ENCODE measurements at regions not wholly inside any gene's neighbourhood (a gene's known extent, or its start where the extent isn't known, plus 50 kb on each side); places are given as distances from the start of the nearest gene placed in this dataset.
"Not testable (repeated sequence)": the region's sequence is repeated elsewhere in the genome, so short reads cannot be mapped to it uniquely, and the experiment has no call there.

DNA sequence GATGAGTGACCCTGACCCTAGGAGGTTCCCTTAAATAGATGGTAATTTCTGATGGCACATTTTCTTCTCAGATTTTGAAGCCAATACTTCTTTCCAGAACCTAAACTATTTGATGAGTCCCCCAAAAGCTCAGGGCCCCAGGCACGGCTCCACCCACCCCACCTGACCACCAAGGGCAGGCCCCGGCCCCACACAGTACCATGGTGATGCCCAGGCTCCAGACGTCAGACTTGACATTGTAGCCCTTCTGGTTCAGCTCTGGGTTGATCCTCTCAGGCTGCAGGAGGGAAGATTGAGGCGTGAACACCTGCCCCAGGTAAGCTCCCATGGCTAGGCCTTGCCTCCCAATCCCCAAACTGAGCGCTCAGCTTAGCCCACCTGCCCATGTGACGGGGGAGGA lies 90.3 kb downstream of the KCNJ18 start:
- TF ChIP-seq, protein P1, sequence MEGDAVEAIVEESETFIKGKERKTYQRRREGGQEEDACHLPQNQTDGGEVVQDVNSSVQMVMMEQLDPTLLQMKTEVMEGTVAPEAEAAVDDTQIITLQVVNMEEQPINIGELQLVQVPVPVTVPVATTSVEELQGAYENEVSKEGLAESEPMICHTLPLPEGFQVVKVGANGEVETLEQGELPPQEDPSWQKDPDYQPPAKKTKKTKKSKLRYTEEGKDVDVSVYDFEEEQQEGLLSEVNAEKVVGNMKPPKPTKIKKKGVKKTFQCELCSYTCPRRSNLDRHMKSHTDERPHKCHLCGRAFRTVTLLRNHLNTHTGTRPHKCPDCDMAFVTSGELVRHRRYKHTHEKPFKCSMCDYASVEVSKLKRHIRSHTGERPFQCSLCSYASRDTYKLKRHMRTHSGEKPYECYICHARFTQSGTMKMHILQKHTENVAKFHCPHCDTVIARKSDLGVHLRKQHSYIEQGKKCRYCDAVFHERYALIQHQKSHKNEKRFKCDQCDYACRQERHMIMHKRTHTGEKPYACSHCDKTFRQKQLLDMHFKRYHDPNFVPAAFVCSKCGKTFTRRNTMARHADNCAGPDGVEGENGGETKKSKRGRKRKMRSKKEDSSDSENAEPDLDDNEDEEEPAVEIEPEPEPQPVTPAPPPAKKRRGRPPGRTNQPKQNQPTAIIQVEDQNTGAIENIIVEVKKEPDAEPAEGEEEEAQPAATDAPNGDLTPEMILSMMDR (IDR thresholded peaks at IDR 0.05) = not testable (repeated sequence)
- not testable (repeated sequence) for TF ChIP-seq POLR2A (IDR thresholded peaks at IDR 0.05)
